Hepatocyte (in vitro differentiated cells): ENCODE measurements at regions not wholly inside any gene's neighbourhood (a gene's known extent, or its start where the extent isn't known, plus 50 kb on each side); places are given as distances from the start of the nearest gene placed in this dataset.

Experiments used
- CTCF ChIP-seq: fragments of 200-600 bp; sonication (generic); IDR thresholded peaks from 2 replicates; pipeline ENCODE4 v1.5.1; 2016; ENCODE audit warnings: antibody characterized with exemption, mild to moderate bottlenecking; ENCODE audit not compliant: poor library complexity
- EZH2phosphoT487 ChIP-seq: fragments of 200-600 bp; sonication (generic); IDR thresholded peaks from one replicate; pipeline ENCODE4 v1.6.1; 2018; ENCODE audit warnings: antibody characterized with exemption, mild to moderate bottlenecking, low read depth, moderate library complexity; ENCODE audit not compliant: unreplicated experiment, severe bottlenecking

GRCh38 chr11:116326146-116326545 is 446.6 kb downstream of the BUD13 start:
- TF ChIP-seq EZH2phosphoT487 (no peak), CTCF (no peak)
